ENCODE measurements at regions not wholly inside any gene's neighbourhood (a gene's known extent, or its start where the extent isn't known, plus 50 kb on each side); places are given as distances from the start of the nearest gene placed in this dataset.

DNA sequence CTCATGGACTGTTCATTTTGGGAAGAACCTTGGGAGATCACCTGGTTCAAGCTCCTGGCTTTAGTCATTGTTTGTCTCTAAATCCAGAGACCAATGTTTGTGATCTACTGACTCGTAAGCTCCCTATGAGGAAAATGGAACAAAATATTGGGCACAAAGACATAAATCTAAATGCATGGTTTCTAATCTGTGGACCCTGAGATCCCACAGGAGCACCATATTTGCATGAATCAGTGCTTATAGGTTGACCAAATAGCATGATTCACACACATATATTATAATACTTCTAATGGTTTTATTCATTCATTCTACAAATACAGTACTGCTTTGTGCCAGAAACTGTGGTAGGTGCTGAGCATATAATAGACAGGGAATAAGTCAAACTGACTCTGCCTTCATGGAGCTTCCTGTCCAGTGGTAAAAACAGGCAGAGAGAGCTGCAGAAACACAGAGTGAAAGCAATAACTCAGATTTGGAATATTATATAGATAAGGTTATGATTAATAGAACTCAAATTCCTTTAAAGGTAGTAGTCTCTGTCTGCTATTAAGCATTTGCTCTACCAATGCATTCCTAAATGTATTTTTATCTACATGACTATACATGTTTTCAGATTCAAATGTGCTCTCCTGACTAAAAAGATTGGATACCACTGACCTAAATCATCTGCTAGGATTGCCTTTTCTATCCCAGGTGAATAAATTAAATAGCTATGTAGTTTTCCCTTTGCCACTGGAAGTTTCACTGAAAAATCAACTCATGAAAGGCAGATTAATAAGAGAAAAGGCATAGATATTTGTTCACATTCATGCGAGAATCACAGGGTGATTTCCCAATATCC, 198.6 kb upstream of the CAMK1G start:
- TF ChIP-seq, protein P1, sequence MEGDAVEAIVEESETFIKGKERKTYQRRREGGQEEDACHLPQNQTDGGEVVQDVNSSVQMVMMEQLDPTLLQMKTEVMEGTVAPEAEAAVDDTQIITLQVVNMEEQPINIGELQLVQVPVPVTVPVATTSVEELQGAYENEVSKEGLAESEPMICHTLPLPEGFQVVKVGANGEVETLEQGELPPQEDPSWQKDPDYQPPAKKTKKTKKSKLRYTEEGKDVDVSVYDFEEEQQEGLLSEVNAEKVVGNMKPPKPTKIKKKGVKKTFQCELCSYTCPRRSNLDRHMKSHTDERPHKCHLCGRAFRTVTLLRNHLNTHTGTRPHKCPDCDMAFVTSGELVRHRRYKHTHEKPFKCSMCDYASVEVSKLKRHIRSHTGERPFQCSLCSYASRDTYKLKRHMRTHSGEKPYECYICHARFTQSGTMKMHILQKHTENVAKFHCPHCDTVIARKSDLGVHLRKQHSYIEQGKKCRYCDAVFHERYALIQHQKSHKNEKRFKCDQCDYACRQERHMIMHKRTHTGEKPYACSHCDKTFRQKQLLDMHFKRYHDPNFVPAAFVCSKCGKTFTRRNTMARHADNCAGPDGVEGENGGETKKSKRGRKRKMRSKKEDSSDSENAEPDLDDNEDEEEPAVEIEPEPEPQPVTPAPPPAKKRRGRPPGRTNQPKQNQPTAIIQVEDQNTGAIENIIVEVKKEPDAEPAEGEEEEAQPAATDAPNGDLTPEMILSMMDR (IDR thresholded peaks at IDR 0.05; ENCODE audit: borderline replicate concordance, extremely low read depth, low read length, poor library complexity, severe bottlenecking) = no peak
- no peak for TF ChIP-seq EZH2 (IDR thresholded peaks at IDR 0.05; ENCODE audit: borderline replicate concordance, low read depth, low read length, severe bottlenecking)

Measured in DND-41 (cell line).